GM12878 (cell line): ENCODE measurements at regions not wholly inside any gene's neighbourhood (a gene's known extent, or its start where the extent isn't known, plus 50 kb on each side); places are given as distances from the start of the nearest gene placed in this dataset.

Experiments
- ATAC-seq: fragments of 200-7000 bp; cut with Tn5 transposase; 3 replicates; pipeline ENCODE4 v1.9.1; 2020; ENCODE audit warnings: mild to moderate bottlenecking, moderate library complexity
- BruUV-seq: library from RNA; stranded (reverse); fragments of 400-500 nt; replicated peaks from 2 replicates; lab custom pipeline; 2021; lab: Mats Ljungman, UMichigan
- CTCF ChIA-PET: fragments of 300-600 bp; sonication (Branson Sonifier 250); formaldehyde crosslinking; extraction: SDS; loops from one replicate; lab custom pipeline; 2021; ENCODE audit warnings: inconsistent platforms; lab: Yijun Ruan, JAX
- POLR2A ChIA-PET: fragments of 350-600 bp; formaldehyde crosslinking; extraction: SDS; loops from one replicate; lab custom pipeline; 2021; ENCODE audit warnings: inconsistent platforms; lab: Charles Lee
- RAD21 ChIA-PET: fragments of 300-600 bp; sonication (Branson Sonifier 250); formaldehyde crosslinking; loops from one replicate; lab custom pipeline; 2023; ENCODE audit warnings: antibody characterized with exemption; ENCODE audit not compliant: unreplicated experiment; lab: Charles Lee
- SMC1A ChIA-PET: fragments of 300-600 bp; sonication (Branson Sonifier 250); formaldehyde crosslinking; loops from one replicate; lab custom pipeline; 2023; ENCODE audit not compliant: unreplicated experiment, uncharacterized antibody; lab: Charles Lee
- DNase-seq: peaks from one replicate; pipeline ENCODE4 v3.0.0-alpha.2; 2011; ENCODE audit warnings: low read depth, low spot score
- FAIRE-seq: peaks from 3 replicates; lab custom pipeline; 2011; peaks lifted over from hg19 to GRCh38; lab: Jason Lieb, UNC
- H2AFZ ChIP-seq: 2 replicates; pipeline ENCODE4 v1.6.0; 2011; ENCODE audit warnings: low read depth, low read length, control low read depth; ENCODE audit not compliant: control insufficient read depth
- H3K27ac ChIP-seq: 2 replicates; pipeline ENCODE4 v1.5.1; 2011; ENCODE audit warnings: control low read depth; ENCODE audit not compliant: control insufficient read depth, insufficient read depth
- H3K27me3 ChIP-seq, 2 experiments: replicated peaks in 1 of 2; 2 replicates each; pipeline versions ENCODE4 v1.6.0 to v1.6.1; 2011; ENCODE audit warnings: low read length in 1 of 2; ENCODE audit not compliant: control insufficient read depth in 2 of 2, insufficient read depth in 2 of 2
- H3K36me3 ChIP-seq, 2 experiments: 2 replicates each; pipeline ENCODE4 v1.5.1; 2011; ENCODE audit warnings: low read length in 1 of 2; ENCODE audit not compliant: control insufficient read depth in 2 of 2, insufficient read depth in 2 of 2
- H3K4me1 ChIP-seq: 2 replicates; pipeline ENCODE4 v1.6.1; 2011; ENCODE audit warnings: mild to moderate bottlenecking, low read length, moderate library complexity, mixed read lengths; ENCODE audit not compliant: control insufficient read depth, insufficient read depth
- H3K4me2 ChIP-seq: 2 replicates; pipeline ENCODE4 v1.6.0; 2011; ENCODE audit warnings: control low read depth; ENCODE audit not compliant: control insufficient read depth, insufficient read depth
- H3K4me3 ChIP-seq: fragments of 200-600 bp; sonication (generic); 2 replicates; pipeline ENCODE4 v1.5.1; 2016
- H3K79me2 ChIP-seq: 2 replicates; pipeline ENCODE4 v1.6.0; 2011; ENCODE audit warnings: low read length; ENCODE audit not compliant: control insufficient read depth, insufficient read depth
- H3K9ac ChIP-seq: 2 replicates; pipeline ENCODE4 v1.8.0; 2011; ENCODE audit warnings: low read length, control low read depth, mixed read lengths; ENCODE audit not compliant: control insufficient read depth, insufficient read depth
- H3K9me3 ChIP-seq: replicated peaks from 3 replicates; pipeline ENCODE4 v1.5.1; 2011; ENCODE audit warnings: mild to moderate bottlenecking, low read length; ENCODE audit not compliant: control insufficient read depth, insufficient read depth
- H4K20me1 ChIP-seq: 2 replicates; pipeline ENCODE4 v1.6.0; 2011; ENCODE audit not compliant: control insufficient read depth, insufficient read depth
- CTCF ChIP-seq, 3 experiments: IDR thresholded peaks in 2 of 3; conservative IDR thresholded peaks in 1 of 3; 2 replicates each; pipeline ENCODE4 v1.5.1; 2011; ENCODE audit warnings: low read depth in 3 of 3, low read length in 3 of 3, mild to moderate bottlenecking in 3 of 3, control low read depth in 2 of 3, moderate library complexity in 2 of 3, inconsistent platforms in 1 of 3, mixed read lengths in 1 of 3; ENCODE audit not compliant: control insufficient read depth in 2 of 3, insufficient read depth in 1 of 3; ENCODE audit errors: extremely low read depth in 1 of 3
- RAD21 ChIP-seq: IDR thresholded peaks from 2 replicates; pipeline ENCODE4 v1.6.1; 2011; ENCODE audit warnings: mild to moderate bottlenecking, low read depth, low read length, moderate library complexity; ENCODE audit not compliant: insufficient read depth
- SMC3 ChIP-seq: IDR thresholded peaks from 2 replicates; pipeline ENCODE4 v1.6.1; 2011; ENCODE audit warnings: low read length, improper control_type of control experiment, borderline replicate concordance
- YY1 ChIP-seq: IDR thresholded peaks from 2 replicates; pipeline ENCODE4 v1.6.1; 2011; ENCODE audit warnings: low read depth, mild to moderate bottlenecking, low read length
- ZZZ3 ChIP-seq: IDR thresholded peaks from 2 replicates; pipeline ENCODE4 v1.6.1; 2011; ENCODE audit warnings: low read depth; ENCODE audit not compliant: control insufficient read depth, insufficient read length
- WGBS: methylation state at CpG from one replicate; pipeline ENCODE4 v1.1.6; 2016; ENCODE audit warnings: low lambda C conversion rate; ENCODE audit not compliant: insufficient replicate concordance, insufficient coverage; ENCODE audit errors: missing lambda C conversion rate; 5-methylcytosine and 5-hydroxymethylcytosine counted together
- in situ Hi-C: fragments of 300-500 bp; cut with MboI; formaldehyde crosslinking; loops from 9 replicates; pipeline ENCODE4 v1.14.3; 2018; ENCODE audit warnings: mixed read lengths
- intact Hi-C: fragments of 100-400 bp; cut with micrococcal nuclease; formaldehyde crosslinking; loops from one replicate; pipeline ENCODE4 v1.14.2; 2022; ENCODE audit not compliant: unreplicated experiment

GRCh38 chr7:98733036-98733435 lies 116.0 kb downstream of the NPTX2 start:
- no peak overlapping the region for H3K4me2 ChIP-seq
- H3K27me3 ChIP-seq = no peaks in the 10 kb centered on the region; a peak in 1 of 4 replicates
- H3K36me3 ChIP-seq = no peaks in the 10 kb centered on the region
- H3K9ac ChIP-seq = no peak overlapping the region
- SMC1A ChIA-PET = interaction anchor here (1.6 kb wide), 1 partner anchor 28 kb away, joined by 3 read pairs; no protein-coding TSS in a partner anchor
- no peak overlapping the region for H3K4me3 ChIP-seq
- WGBS = 44% methylated on average over 2 of the region's 2 CpGs
- no peaks in the 10 kb centered on the region for H3K9me3 ChIP-seq
- DNase-seq = peak; percentile 20
- no peaks in the 10 kb centered on the region for H3K4me1 ChIP-seq
- BruUV-seq = no TSS peak
- peak; percentile 93 for ATAC-seq
- TF ChIP-seq YY1 (peak; percentile 75), CTCF (IDR thresholded peaks at IDR 0.05 in 2 of 3, conservative IDR thresholded peaks at IDR 0.05 in 1 of 3; ENCODE audit: control insufficient read depth in 2 of 3, extremely low read depth in 1 of 3, insufficient read depth in 1 of 3, low read depth in 3 of 3, low read length in 3 of 3) (peak; percentile 52 to 78 (median 73)), ZZZ3 (no peak), SMC3 (peak; percentile 65), RAD21 (peak; percentile 49)
- TF ChIP-seq, all 136 proteins: peak for 4
- ChIA-PET RAD21 (interaction anchor here (1.4 kb wide), 1 partner anchor 108 kb away, joined by 5 read pairs; no protein-coding TSS in a partner anchor), POLR2A (no interaction called here), CTCF (interaction anchor here (1.3 to 2.9 kb wide), 4 partner anchors 9 to 108 kb away, joined by 3 to 11 read pairs (median 6); no protein-coding TSS in a partner anchor)
- peak; percentile 93 for FAIRE-seq
- in situ Hi-C loops (no loop called here), intact Hi-C loops (loop anchor here (1.0 kb wide), 1 partner anchor 103 kb away; no protein-coding TSS in a partner anchor)
- Histone ChIP-seq H3K79me2 (no peaks in the 10 kb centered on the region), H3K27ac (no peak overlapping the region), H2AFZ (no peak overlapping the region), H4K20me1 (no peaks in the 10 kb centered on the region)
